ENCODE measurements at regions not wholly inside any gene's neighbourhood (a gene's known extent, or its start where the extent isn't known, plus 50 kb on each side); places are given as distances from the start of the nearest gene placed in this dataset.

- no peak overlapping the region for H3K4me3 ChIP-seq (ENCODE audit: control insufficient read depth, low read depth, low read length)
- no peak for DNase-seq (ENCODE audit: low read depth)
- no peak for TF ChIP-seq CTCF (conservative IDR thresholded peaks at IDR 0.05; ENCODE audit: control insufficient read depth, insufficient read depth, low read depth, low read length)
These were observed 73.0 kb upstream of the ATXN1 start for GRCh38 chr6:16834242-16834641.

DNA sequence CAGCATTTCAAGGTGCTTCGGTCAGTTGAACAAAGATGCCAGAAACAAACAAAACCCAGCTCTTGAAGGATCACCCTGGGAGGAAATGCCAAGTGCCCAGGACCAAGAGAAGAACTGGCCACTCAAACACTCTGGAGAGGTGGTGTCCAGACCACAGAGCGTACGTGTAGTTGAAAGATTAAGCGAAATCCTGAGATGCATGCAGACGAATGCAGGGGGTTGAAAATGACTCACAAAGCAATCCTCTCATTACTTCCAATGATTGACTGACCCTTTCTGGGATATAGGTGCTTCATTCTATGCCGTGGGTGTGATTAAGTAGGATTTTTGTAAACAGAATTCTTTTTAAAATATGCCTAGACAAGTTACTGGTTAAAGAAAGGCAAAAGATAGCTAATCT, 71.5 kb upstream of the ATXN1 start:
- no peak overlapping the region for H3K4me3 ChIP-seq (ENCODE audit: control insufficient read depth, low read depth, low read length)
- no peak for TF ChIP-seq CTCF (conservative IDR thresholded peaks at IDR 0.05; ENCODE audit: control insufficient read depth, insufficient read depth, low read depth, low read length)
- no peak for DNase-seq (ENCODE audit: low read depth)

DNA sequence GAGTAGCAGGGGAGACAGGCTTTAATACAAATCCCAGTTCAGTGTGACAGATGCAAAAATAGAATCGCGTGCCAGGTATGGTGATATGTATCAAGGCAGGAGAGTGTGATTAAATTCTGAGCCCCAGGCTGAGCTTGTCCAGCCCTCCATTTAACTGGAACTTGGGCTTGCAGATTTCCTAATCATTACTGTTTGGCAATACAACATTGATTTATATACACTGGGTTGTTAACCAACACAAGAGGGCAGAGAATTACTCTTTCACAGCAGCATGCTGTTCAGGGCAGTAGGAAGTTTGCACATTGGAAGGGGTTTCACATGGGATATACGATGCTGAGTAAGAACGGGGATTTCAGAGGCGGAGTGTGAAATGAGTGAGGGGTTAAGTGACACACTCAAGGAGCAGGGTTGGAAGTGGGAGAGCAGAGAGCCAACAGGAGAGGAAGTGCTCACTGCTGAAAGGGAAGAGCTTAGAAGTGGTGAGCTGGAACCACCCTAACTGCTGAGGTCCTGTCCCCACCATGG, 70.8 kb upstream of the ATXN1 start:
- no peak for TF ChIP-seq CTCF (conservative IDR thresholded peaks at IDR 0.05; ENCODE audit: control insufficient read depth, insufficient read depth, low read depth, low read length)
- no peak overlapping the region for H3K4me3 ChIP-seq (ENCODE audit: control insufficient read depth, low read depth, low read length)
- no peak for DNase-seq (ENCODE audit: low read depth)

DNA sequence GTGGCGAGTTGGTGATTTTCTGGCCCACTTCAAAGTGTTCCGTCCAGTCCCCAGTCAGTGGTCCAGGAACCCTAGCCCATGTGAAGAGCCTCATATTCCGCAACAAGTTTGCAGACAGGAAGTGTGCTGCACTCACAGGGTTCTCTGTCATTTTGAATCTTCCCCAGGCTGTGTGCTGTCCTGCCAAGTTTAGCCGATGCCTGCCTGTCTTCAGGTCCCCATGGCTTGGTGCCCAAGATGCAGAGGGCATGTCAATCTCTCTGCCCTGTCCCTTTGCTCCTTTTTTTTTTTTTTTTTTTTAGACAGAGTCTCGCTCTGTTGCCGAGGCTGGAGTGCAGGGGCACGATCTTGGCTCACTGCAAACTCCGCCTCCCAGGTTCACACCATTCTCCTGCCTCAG, 69.9 kb upstream of the ATXN1 start:
- TF ChIP-seq CTCF (conservative IDR thresholded peaks at IDR 0.05; ENCODE audit: control insufficient read depth, insufficient read depth, low read depth, low read length): no peak
- DNase-seq (ENCODE audit: low read depth): no peak
- no peak overlapping the region for H3K4me3 ChIP-seq (ENCODE audit: control insufficient read depth, low read depth, low read length)

GRCh38 chr6:16828058-16828457, 66.8 kb upstream of the ATXN1 start:
- no peak for TF ChIP-seq CTCF (conservative IDR thresholded peaks at IDR 0.05; ENCODE audit: control insufficient read depth, insufficient read depth, low read depth, low read length)
- H3K4me3 ChIP-seq (ENCODE audit: control insufficient read depth, low read depth, low read length): no peak overlapping the region
- DNase-seq (ENCODE audit: low read depth): no peak

GRCh38 chr6:16827627-16828026, 66.4 kb upstream of the ATXN1 start:
- no peak for DNase-seq (ENCODE audit: low read depth)
- TF ChIP-seq CTCF (conservative IDR thresholded peaks at IDR 0.05; ENCODE audit: control insufficient read depth, insufficient read depth, low read depth, low read length): no peak
- H3K4me3 ChIP-seq (ENCODE audit: control insufficient read depth, low read depth, low read length): no peak overlapping the region

GRCh38 chr6:16825784-16826183, 64.5 kb upstream of the ATXN1 start:
- DNase-seq (ENCODE audit: low read depth): no peak
- H3K4me3 ChIP-seq (ENCODE audit: control insufficient read depth, low read depth, low read length): no peak overlapping the region
- TF ChIP-seq CTCF (conservative IDR thresholded peaks at IDR 0.05; ENCODE audit: control insufficient read depth, insufficient read depth, low read depth, low read length): no peak

All from fibroblast of mammary gland (primary cell).